IPS DF 4.7 (cell line): ENCODE measurements at regions not wholly inside any gene's neighbourhood (a gene's known extent, or its start where the extent isn't known, plus 50 kb on each side); places are given as distances from the start of the nearest gene placed in this dataset.
"Not testable (repeated sequence)": the region's sequence is repeated elsewhere in the genome, so short reads cannot be mapped to it uniquely, and the experiment has no call there.

Experiments
- DNase-seq: peaks from one replicate; pipeline ENCODE4 v3.0.0-alpha.2; 2013; ENCODE audit warnings: low spot score; ENCODE audit errors: extremely low read depth

- DNase-seq = no peak
Observed at GRCh38 chr3:159346271-159346903, 544.5 kb downstream of the MFSD1 start.

- no peak for DNase-seq
Observed at GRCh38 chr3:159348431-159348830, 546.6 kb downstream of the MFSD1 start.

- DNase-seq = no peak
Observed at GRCh38 chr3:159356606-159357005, 554.8 kb downstream of the MFSD1 start.

GRCh38 chr3:159364511-159364910, 562.7 kb downstream of the MFSD1 start:
- DNase-seq = no peak

- no peak for DNase-seq
Observed at GRCh38 chr3:159366476-159366875, 564.6 kb downstream of the MFSD1 start.

- no peak for DNase-seq
Observed at GRCh38 chr3:159371961-159372360, 570.1 kb downstream of the MFSD1 start.

- DNase-seq = no peak
Observed at GRCh38 chr3:159378396-159379194, 576.7 kb downstream of the MFSD1 start.

- no peak for DNase-seq
Observed at GRCh38 chr3:159380891-159381290, 579.0 kb downstream of the MFSD1 start.

GRCh38 chr3:159390656-159391212, 588.9 kb downstream of the MFSD1 start:
- DNase-seq = no peak

GRCh38 chr3:159397683-159398082, 591.0 kb upstream of the IL12A start:
- not testable (repeated sequence) for DNase-seq

GRCh38 chr3:159401069-159401468, 587.6 kb upstream of the IL12A start:
- no peak for DNase-seq

- DNase-seq = not testable (repeated sequence)
Observed at GRCh38 chr3:159409711-159410110, 578.9 kb upstream of the IL12A start.

GRCh38 chr3:159413319-159413718, 575.3 kb upstream of the IL12A start:
- DNase-seq = no peak

- DNase-seq = no peak
Observed at GRCh38 chr3:159416856-159417255, 571.8 kb upstream of the IL12A start.

GRCh38 chr3:159417761-159418160, 570.9 kb upstream of the IL12A start:
- DNase-seq = no peak

GRCh38 chr3:159418571-159419526, 569.8 kb upstream of the IL12A start:
- DNase-seq = no peak

GRCh38 chr3:159429702-159430101, 558.9 kb upstream of the IL12A start:
- no peak for DNase-seq

- DNase-seq = no peak
Observed at GRCh38 chr3:159432682-159433340, 555.8 kb upstream of the IL12A start.

- DNase-seq = no peak
Observed at GRCh38 chr3:159439346-159439745, 549.3 kb upstream of the IL12A start.

GRCh38 chr3:159441279-159441678, 547.4 kb upstream of the IL12A start:
- DNase-seq = no peak

- DNase-seq = no peak
Observed at GRCh38 chr3:159443266-159443665, 545.4 kb upstream of the IL12A start.
